Spleen (tissue), 7 donors: ENCODE measurements at regions not wholly inside any gene's neighbourhood (a gene's known extent, or its start where the extent isn't known, plus 50 kb on each side); places are given as distances from the start of the nearest gene placed in this dataset.

Source experiments
- POLR2AphosphoS5 ChIP-seq, 3 donors: sonication (generic); formaldehyde crosslinking; IDR thresholded peaks; one replicate each; pipeline ENCODE4 v1.5.1; 2017; ENCODE audit warnings: antibody characterized with exemption in 3 of 3
- TF ChIP-seq, protein P1 (sequence below), 11 experiments: fragments of 200-600 bp in 7 of 11; fragments of 450-650 bp in 4 of 11; sonication (generic) in 4 of 11; IDR thresholded peaks in 8 of 11; conservative IDR thresholded peaks in 3 of 11; 1 replicate in 7 of 11; 2 replicates in 4 of 11; pipeline versions ENCODE4 v1.4.0 to v1.8.0; 2016 to 2021; ENCODE audit warnings: antibody characterized with exemption in 11 of 11, inconsistent platforms in 4 of 11, mild to moderate bottlenecking in 1 of 11
- donor health status: DM: no; HTN: no; CAD: no; lungs with moderate emphysema.
- donor health status: DM: no; HTN: no; CAD: no.
- donor health status: DM: no; HTN: no; CAD: no.

DNA sequence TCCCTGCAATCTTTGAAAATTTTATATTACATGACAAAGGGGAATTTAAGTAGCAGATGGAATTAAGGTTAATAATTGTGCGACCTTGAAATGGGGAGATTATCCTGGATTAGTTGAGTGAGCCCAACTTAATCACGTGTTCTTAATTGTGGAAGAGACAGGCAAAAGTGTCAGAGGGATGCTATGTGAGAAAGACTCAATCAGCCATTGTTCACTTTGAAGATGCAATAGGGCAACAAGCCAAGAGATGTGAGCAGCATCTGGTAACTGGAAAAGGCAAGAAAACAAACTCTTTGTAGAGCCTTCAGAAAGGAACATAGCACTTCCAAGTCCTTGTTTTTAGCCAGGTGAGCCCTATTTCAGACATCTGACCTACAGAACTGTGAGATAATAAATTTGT, 247.7 kb downstream of the SLITRK1 start:
- TF ChIP-seq, protein P1, sequence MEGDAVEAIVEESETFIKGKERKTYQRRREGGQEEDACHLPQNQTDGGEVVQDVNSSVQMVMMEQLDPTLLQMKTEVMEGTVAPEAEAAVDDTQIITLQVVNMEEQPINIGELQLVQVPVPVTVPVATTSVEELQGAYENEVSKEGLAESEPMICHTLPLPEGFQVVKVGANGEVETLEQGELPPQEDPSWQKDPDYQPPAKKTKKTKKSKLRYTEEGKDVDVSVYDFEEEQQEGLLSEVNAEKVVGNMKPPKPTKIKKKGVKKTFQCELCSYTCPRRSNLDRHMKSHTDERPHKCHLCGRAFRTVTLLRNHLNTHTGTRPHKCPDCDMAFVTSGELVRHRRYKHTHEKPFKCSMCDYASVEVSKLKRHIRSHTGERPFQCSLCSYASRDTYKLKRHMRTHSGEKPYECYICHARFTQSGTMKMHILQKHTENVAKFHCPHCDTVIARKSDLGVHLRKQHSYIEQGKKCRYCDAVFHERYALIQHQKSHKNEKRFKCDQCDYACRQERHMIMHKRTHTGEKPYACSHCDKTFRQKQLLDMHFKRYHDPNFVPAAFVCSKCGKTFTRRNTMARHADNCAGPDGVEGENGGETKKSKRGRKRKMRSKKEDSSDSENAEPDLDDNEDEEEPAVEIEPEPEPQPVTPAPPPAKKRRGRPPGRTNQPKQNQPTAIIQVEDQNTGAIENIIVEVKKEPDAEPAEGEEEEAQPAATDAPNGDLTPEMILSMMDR (IDR thresholded peaks at IDR 0.05 in 8 of 11, conservative IDR thresholded peaks at IDR 0.05 in 3 of 11), result no peak
- TF ChIP-seq POLR2AphosphoS5 (IDR thresholded peaks at IDR 0.05), result no peak
